ENCODE measurements at regions not wholly inside any gene's neighbourhood (a gene's known extent, or its start where the extent isn't known, plus 50 kb on each side); places are given as distances from the start of the nearest gene placed in this dataset.
"Not testable (repeated sequence)": the region's sequence is repeated elsewhere in the genome, so short reads cannot be mapped to it uniquely, and the experiment has no call there.

GRCh38 chr5:75948438-75948837 lies 134.7 kb upstream of the SV2C start:
- DNase-seq (ENCODE audit: low spot score) = no peak

- DNase-seq (ENCODE audit: low spot score) = no peak
These were observed 142.8 kb upstream of the SV2C start for GRCh38 chr5:75940418-75940817.

GRCh38 chr5:75935572-75935971 lies 147.6 kb upstream of the SV2C start:
- DNase-seq (ENCODE audit: low spot score) = no peak

DNA sequence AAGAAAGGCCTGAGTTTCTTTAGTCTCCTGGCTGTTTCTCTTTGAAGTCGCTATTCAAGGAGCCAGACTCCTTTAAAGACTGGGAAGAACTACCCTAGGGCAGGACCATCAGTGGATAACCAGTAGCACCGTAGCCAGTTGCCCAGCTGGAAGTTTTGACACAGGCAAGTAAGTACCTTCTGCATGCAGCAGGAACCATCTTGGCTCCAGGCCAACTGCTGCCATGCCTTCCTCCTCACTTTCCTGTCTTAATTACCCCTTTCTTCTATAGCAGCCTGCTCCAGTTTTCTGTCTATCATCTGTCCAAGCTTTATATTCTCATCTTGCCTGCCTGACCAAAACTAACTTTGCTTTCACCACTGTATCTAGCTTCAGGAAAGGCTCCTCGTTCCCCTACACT lies 149.7 kb upstream of the SV2C start:
- DNase-seq (ENCODE audit: low spot score) = no peak

GRCh38 chr5:75931175-75931574 lies 152.0 kb upstream of the SV2C start:
- no peak for DNase-seq (ENCODE audit: low spot score)

GRCh38 chr5:75928992-75929391 lies 154.2 kb upstream of the SV2C start:
- no peak for DNase-seq (ENCODE audit: low spot score)

GRCh38 chr5:75922480-75922879 lies 160.7 kb upstream of the SV2C start:
- DNase-seq (ENCODE audit: low spot score) = no peak

DNA sequence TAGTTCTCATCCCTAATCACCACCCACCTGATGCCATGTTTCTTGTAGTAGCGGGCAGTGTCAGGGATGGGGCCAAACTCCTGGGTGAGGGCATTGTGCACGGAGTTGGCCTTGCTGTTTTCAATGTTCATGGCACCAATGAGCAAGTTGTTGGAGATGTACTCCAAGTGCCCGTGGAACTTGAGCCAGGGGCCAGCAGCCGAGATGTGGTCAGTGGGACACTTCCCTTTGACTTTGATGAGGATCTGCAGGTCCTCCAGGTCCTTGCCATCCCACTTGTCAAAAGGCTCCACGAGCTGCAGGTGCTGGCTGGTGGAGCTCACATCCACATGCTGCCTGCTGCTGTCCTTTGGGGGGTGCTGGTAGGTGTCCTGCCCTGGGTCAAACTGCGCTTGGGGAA lies 162.2 kb upstream of the SV2C start:
- no peak for DNase-seq (ENCODE audit: low spot score)

- no peak for DNase-seq (ENCODE audit: low spot score)
These were observed 167.0 kb upstream of the SV2C start for GRCh38 chr5:75916144-75916543.

GRCh38 chr5:75909223-75909622 lies 174.0 kb upstream of the SV2C start:
- DNase-seq (ENCODE audit: low spot score) = no peak

DNA sequence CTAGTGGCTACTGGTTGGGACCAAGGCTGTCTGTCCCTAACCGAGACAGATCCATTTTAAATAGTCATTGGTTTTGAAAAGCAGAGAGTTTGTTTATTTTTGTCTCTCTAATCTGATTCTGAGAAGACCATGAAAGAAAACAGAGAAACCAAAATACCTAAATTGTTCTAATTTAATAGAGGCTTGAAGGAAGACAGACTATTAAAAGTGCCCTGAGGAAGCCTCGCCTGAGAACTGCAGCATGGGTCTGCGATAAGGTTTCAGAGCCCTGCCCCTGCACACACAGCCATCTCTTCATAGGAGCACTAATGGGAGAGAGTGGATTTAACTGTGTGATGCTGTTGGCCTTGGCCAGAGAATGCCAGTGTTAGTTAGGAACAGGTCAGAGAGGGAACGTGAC lies 175.5 kb upstream of the SV2C start:
- DNase-seq (ENCODE audit: low spot score) = no peak

GRCh38 chr5:75894482-75894881 lies 177.2 kb upstream of the POC5 start:
- no peak for DNase-seq (ENCODE audit: low spot score)

DNA sequence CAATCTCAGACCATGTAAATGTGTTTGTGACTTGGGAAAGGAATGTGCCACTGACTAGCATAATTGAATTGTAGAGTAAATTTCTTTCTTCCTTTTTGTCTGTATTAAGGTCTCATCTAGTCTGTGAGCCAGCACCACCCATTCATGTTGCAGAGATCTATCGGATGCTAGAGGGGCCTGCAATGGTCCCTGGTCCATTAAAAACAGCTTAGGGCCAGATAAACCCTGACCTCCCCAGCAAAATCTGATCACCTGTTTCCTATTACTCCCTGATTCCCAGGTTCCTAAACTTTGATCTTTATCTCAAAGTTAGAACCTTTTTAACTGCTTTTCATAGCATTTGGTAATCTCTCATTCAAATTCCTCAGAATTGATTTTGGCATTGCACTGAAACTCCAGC lies 174.5 kb upstream of the POC5 start:
- no peak for DNase-seq (ENCODE audit: low spot score)

- no peak for DNase-seq (ENCODE audit: low spot score)
These were observed 173.8 kb upstream of the POC5 start for GRCh38 chr5:75891020-75891419.

DNA sequence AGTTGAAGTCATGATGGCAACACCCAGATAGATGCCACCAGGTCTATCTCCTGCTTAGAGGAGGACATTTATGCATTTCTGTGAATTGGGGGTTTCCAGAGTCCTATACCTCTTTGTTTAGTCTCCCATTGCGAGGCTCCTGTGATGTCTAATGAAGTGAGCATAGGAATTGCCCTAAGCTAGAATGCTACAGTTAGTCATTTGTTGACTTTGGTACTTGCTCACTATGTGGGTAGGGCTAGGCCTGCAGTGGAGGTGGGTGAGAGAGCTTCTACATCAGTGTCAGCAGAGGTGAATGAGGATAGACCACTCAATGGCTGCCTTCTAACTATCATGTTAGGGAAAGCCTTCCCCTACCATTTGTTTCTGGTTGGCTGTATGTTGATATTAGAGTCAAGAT lies 173.3 kb upstream of the POC5 start:
- no peak for DNase-seq (ENCODE audit: low spot score)

- peak; percentile 18 for DNase-seq (ENCODE audit: low spot score)
These were observed 169.5 kb upstream of the POC5 start for GRCh38 chr5:75886706-75887105.

DNA sequence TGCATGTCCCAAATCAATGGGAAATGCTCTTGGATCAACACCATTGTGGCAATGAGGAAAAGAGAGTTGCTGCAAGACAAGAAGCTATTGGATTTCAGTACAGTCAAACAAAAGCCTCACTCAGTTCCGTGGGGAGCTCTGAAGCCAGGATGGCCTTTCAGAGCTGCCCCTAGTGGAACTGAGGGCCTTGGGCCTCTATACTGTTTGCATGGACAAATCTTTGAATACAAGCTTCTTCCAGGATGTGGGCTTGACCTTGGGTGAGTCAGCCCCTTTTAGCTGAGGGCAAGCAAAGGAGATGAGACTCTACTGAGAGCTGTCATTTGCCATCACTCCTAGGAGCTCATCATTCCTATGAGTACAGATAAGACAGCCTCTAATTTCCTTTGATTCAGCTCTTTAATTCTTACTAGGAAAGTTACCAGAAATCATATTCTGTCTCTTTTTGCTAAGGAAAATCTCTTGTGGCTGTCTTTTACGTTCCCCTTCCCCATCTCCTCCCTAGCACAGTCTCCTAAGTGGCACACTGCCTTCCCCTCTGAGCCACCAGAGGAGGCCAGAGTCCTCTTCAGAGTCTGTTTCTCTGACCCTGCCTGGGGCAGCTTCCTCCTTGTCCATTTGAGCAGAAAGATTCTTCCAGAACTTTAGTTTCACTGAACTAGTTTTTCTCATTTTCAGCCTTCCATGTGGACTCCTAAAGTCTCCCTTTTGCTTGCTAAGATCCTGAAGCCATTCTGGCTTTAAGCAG lies 168.8 kb upstream of the POC5 start:
- DNase-seq (ENCODE audit: low spot score) = peak; percentile 16

DNA sequence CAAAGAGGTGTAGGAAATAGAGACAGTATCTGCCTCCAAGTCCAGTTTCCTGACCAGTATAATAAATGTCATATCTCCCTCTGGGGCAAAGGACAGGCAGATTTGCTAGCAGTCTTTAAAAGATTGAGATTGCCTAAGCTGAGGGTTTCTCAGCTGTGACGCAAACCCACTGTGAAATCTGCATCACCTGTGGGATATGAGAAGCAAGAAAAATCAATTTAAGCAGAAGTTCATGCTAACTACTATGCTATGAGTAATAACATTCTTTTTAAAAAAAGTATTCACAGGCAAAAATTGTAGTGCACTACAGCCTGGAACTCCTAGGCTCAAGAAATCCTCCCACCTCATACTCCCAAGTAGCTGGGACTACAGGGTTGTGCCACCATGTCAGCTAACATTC lies 168.1 kb upstream of the POC5 start:
- no peak for DNase-seq (ENCODE audit: low spot score)

DNA sequence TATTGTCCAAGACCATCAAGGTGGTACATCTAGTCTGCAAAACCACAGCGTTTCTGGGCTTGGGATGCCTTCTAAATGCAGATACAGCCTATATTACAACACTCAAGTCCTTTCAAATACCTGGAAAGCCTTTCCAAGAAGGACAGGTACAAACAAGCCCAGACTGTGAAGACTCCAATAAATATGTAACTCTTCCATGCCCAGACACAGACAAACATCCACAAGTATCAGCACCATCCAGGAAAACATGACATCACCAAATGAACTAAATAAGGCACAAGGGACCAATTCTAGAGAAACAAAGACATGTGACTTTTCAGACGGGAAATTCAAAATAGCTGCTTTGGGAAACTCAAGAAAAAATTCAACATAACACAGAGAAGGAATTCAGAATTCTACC lies 152.7 kb upstream of the POC5 start:
- no peak for DNase-seq (ENCODE audit: low spot score)

DNA sequence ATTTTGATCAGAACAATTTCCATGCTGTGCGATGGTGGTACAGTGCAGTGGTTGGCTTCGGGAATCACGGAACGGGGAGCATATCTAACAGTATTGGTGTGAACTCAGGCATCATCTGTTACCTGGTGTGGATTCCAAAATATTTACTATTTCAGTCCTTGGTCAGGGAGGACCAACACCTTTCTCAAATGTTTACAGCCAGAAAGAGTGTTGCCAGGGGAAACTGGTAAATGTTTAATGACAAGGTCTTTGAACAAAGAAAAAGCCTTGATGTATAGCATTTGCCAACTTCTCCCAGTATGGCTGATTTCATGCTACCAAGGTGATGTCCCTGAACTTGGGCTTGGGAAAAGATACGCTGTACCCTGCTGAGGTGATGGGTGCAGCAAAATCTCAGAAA lies 145.6 kb upstream of the POC5 start:
- no peak for DNase-seq (ENCODE audit: low spot score)

- not testable (repeated sequence) for DNase-seq (ENCODE audit: low spot score)
These were observed 142.4 kb upstream of the POC5 start for GRCh38 chr5:75859621-75860020.

DNA sequence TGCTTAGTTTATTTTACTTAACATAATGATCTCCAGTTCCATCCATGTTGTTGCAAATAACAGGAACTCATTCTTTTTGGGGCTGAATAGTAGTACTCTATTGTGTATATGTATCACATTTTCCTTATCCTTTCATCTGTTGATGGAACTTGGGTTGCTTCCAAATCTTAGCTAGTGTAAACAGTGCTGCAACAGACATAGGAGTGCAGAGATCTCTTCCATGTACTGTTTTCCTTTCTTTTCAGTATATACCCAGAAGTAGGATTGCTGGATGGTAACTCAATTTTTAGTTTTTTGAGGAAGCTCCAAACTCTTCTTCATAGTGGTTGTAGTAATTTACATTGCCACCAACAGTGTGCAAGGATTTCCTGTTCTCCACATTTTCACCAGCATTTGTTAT lies 138.8 kb upstream of the POC5 start:
- DNase-seq (ENCODE audit: low spot score) = no peak

- DNase-seq (ENCODE audit: low spot score) = no peak
These were observed 130.8 kb upstream of the POC5 start for GRCh38 chr5:75848077-75848476.

- no peak for DNase-seq (ENCODE audit: low spot score)
These were observed 130.4 kb upstream of the POC5 start for GRCh38 chr5:75847561-75848021.

Measured in RKO (cell line).